MCF 10A (cell line): ENCODE measurements at regions not wholly inside any gene's neighbourhood (a gene's known extent, or its start where the extent isn't known, plus 50 kb on each side); places are given as distances from the start of the nearest gene placed in this dataset.

ENCODE experiments used
- BruUV-seq: library from RNA; stranded (reverse); fragments of 400-500 nt; replicated peaks from 2 replicates; lab custom pipeline; 2021; lab: Mats Ljungman, UMichigan
- CTCF ChIA-PET: fragments of 300-600 bp; sonication (Branson Sonifier 250); formaldehyde crosslinking; extraction: SDS; loops from one replicate; lab custom pipeline; 2021; ENCODE audit warnings: antibody characterized with exemption, inconsistent platforms; lab: Yijun Ruan, JAX
- POLR2A ChIA-PET: fragments of 300-600, 350-650 bp; sonication (Branson Sonifier 250); formaldehyde crosslinking; extraction: SDS; loops from one replicate; lab custom pipeline; 2020; ENCODE audit warnings: antibody characterized with exemption, inconsistent platforms; lab: Yijun Ruan, JAX
- DNase-seq: peaks from one replicate; pipeline ENCODE4 v3.0.0-alpha.2; 2018; ENCODE audit not compliant: unreplicated experiment
- H3K27ac Mint-ChIP-seq: one replicate; pipeline ENCODE4 v1.8.0; 2022; ENCODE audit warnings: mild to moderate bottlenecking, low read depth, mixed read lengths; ENCODE audit not compliant: unreplicated experiment
- H3K27me3 Mint-ChIP-seq: one replicate; pipeline ENCODE4 v1.8.0; 2022; ENCODE audit warnings: mixed read lengths; ENCODE audit not compliant: insufficient read depth, unreplicated experiment
- H3K36me3 Mint-ChIP-seq: one replicate; pipeline ENCODE4 v1.8.0; 2022; ENCODE audit warnings: mild to moderate bottlenecking, moderate library complexity, mixed read lengths; ENCODE audit not compliant: insufficient read depth, unreplicated experiment
- H3K4me1 Mint-ChIP-seq: one replicate; pipeline ENCODE4 v1.8.0; 2022; ENCODE audit warnings: mixed read lengths; ENCODE audit not compliant: insufficient read depth, unreplicated experiment
- H3K4me3 Mint-ChIP-seq: one replicate; pipeline ENCODE4 v1.8.0; 2022; ENCODE audit warnings: mild to moderate bottlenecking, moderate library complexity, mixed read lengths; ENCODE audit not compliant: unreplicated experiment
- H3K9me3 Mint-ChIP-seq: one replicate; pipeline ENCODE4 v1.8.0; 2022; ENCODE audit warnings: mixed read lengths; ENCODE audit not compliant: unreplicated experiment
- intact Hi-C: fragments of 100-400 bp; cut with micrococcal nuclease; formaldehyde crosslinking; loops from 2 replicates; pipeline ENCODE4 v1.14.1; 2022
- TF ChIP-seq, protein P1 (sequence below): fragments of 200-600 bp; IDR thresholded peaks from one replicate; pipeline ENCODE4 v1.8.0; 2022; ENCODE audit warnings: antibody characterized with exemption, mild to moderate bottlenecking; ENCODE audit not compliant: unreplicated experiment

DNA sequence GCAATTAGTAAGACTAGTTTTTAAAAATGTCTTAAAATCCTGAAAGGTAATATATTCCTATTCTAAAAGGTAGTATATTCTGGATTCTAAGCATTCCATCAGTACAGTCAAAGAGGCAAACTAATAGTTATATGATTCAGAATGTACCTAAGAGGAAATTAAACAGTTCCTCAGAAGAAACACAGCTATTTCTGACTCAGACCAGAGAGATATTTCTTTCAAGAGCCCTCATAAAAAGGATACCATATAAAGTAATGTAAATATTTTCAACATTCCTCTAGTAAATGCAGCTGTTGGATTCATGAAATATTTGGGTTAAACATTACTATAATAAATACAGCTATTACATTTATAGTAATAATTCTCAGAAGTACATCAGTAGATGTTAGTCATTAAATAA, 358.3 kb downstream of the MAGEB5 start:
- H3K9me3 Mint-ChIP-seq: peaks cover 7% of the 10 kb centered on the region
- no peaks in the 10 kb centered on the region for H3K36me3 Mint-ChIP-seq
- no peaks in the 10 kb centered on the region for H3K27me3 Mint-ChIP-seq
- no peak for DNase-seq
- ChIA-PET CTCF (interaction anchor here (0.6 kb wide), 1 partner anchor 762 kb away, joined by 3 read pairs; no protein-coding TSS in a partner anchor), POLR2A (no interaction called here)
- H3K4me3 Mint-ChIP-seq: no peak overlapping the region
- no peak overlapping the region for H3K27ac Mint-ChIP-seq
- TF ChIP-seq, protein P1, sequence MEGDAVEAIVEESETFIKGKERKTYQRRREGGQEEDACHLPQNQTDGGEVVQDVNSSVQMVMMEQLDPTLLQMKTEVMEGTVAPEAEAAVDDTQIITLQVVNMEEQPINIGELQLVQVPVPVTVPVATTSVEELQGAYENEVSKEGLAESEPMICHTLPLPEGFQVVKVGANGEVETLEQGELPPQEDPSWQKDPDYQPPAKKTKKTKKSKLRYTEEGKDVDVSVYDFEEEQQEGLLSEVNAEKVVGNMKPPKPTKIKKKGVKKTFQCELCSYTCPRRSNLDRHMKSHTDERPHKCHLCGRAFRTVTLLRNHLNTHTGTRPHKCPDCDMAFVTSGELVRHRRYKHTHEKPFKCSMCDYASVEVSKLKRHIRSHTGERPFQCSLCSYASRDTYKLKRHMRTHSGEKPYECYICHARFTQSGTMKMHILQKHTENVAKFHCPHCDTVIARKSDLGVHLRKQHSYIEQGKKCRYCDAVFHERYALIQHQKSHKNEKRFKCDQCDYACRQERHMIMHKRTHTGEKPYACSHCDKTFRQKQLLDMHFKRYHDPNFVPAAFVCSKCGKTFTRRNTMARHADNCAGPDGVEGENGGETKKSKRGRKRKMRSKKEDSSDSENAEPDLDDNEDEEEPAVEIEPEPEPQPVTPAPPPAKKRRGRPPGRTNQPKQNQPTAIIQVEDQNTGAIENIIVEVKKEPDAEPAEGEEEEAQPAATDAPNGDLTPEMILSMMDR: no peak
- no TSS peak for BruUV-seq
- H3K4me1 Mint-ChIP-seq: no peaks in the 10 kb centered on the region
- intact Hi-C loops: no loop called here

DNA sequence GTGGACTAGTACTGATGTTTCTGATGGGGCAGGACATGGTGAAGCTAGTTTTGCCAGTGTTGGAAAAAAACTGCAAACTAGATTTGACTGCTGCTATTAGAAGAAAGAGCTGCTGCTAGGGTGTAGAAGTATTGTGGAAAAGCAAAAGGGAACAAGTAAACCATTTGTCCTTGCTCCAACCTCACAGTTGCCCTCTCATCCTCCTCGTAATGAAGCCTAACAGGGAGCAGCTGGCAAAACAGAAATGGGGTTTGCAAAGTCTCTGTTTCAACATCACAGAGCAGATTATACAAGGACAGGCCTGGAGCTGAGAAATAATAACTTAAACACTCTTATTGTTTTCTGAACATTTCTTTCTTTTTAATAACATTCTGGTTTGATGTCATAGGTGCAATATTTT, 346.2 kb downstream of the MAGEB5 start:
- TF ChIP-seq, protein P1: no peak
- no TSS peak for BruUV-seq
- ChIA-PET POLR2A (no interaction called here), CTCF (no interaction called here)
- no peaks in the 10 kb centered on the region for H3K36me3 Mint-ChIP-seq
- H3K27me3 Mint-ChIP-seq: no peaks in the 10 kb centered on the region
- no peaks in the 10 kb centered on the region for H3K4me1 Mint-ChIP-seq
- no peak for DNase-seq
- H3K9me3 Mint-ChIP-seq: no peaks in the 10 kb centered on the region
- intact Hi-C loops: no loop called here
- no peak overlapping the region for H3K27ac Mint-ChIP-seq
- no peak overlapping the region for H3K4me3 Mint-ChIP-seq

DNA sequence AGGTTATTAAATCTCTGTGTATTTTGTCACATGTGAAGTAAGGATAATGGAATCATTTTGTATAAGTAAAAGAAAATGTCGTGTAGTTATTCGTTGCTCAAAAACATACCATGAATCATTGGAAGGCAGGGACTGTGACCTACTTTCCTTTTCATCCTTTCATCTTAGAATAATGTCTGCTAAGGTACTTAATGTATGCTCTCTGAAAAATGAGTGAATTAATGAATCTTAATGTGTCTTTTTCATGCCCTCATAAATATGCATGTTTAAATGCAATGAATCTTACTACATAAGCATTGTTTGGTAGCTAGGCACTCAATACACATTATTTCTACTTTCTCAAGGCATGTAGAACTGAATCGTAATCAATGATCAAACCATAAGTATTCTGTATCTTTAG, 343.9 kb downstream of the MAGEB5 start:
- no peak overlapping the region for H3K27ac Mint-ChIP-seq
- intact Hi-C loops: no loop called here
- DNase-seq: no peak
- no peaks in the 10 kb centered on the region for H3K27me3 Mint-ChIP-seq
- H3K9me3 Mint-ChIP-seq: no peaks in the 10 kb centered on the region
- H3K4me3 Mint-ChIP-seq: no peak overlapping the region
- H3K4me1 Mint-ChIP-seq: no peaks in the 10 kb centered on the region
- TF ChIP-seq, protein P1: no peak
- H3K36me3 Mint-ChIP-seq: no peaks in the 10 kb centered on the region
- ChIA-PET CTCF (no interaction called here), POLR2A (no interaction called here)
- no TSS peak for BruUV-seq

DNA sequence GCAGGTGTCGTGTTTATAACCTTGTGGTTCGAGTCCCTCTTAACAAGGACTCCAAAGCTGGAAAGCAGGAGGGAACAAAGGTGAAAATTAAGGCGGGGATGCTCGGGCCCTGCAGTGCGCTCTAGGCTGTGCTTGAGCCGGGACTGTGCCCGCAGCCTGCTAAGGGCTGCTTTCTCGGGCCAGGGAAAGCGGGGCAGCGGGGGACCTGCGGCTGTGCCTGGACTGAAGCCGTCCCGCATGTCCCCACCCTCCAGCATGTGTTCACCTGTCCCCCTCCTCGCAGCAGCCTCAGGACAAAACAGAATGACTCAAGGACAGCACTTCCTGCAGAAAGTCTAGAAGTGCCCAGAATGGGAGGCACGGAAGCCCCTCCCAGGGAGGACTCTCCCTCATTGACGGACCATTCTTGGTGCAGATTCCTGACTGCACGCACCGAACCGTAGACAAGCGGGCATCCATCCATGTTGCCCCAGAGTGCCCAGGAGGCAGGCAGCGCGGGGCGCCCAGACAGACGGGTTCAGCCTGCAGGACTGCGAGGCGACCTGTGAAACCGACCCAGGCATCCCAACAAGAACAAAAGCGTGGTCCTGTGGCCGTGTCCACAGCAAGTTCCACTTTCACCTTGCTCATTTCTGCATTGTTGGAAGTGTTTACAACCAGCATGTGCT, 342.9 kb downstream of the MAGEB5 start:
- intact Hi-C loops: no loop called here
- H3K4me1 Mint-ChIP-seq: no peaks in the 10 kb centered on the region
- H3K36me3 Mint-ChIP-seq: no peaks in the 10 kb centered on the region
- no peak overlapping the region for H3K27ac Mint-ChIP-seq
- TF ChIP-seq, protein P1: no peak
- no peaks in the 10 kb centered on the region for H3K27me3 Mint-ChIP-seq
- ChIA-PET POLR2A (no interaction called here), CTCF (no interaction called here)
- no peak overlapping the region for H3K4me3 Mint-ChIP-seq
- DNase-seq: no peak
- BruUV-seq: no TSS peak
- H3K9me3 Mint-ChIP-seq: peaks cover 7% of the 10 kb centered on the region
